SK-N-SH (cell line): ENCODE measurements at regions not wholly inside any gene's neighbourhood (a gene's known extent, or its start where the extent isn't known, plus 50 kb on each side); places are given as distances from the start of the nearest gene placed in this dataset.

Experiments used
- CTCF ChIA-PET: fragments of 300-600, 350-600 bp; formaldehyde crosslinking; extraction: SDS; loops from one replicate; lab custom pipeline; 2021; lab: Yijun Ruan, JAX
- POLR2A ChIA-PET: fragments of 350-600 bp; sonication (Branson Sonifier 250); formaldehyde crosslinking; extraction: SDS; loops from one replicate; lab custom pipeline; 2020; ENCODE audit warnings: antibody characterized with exemption, inconsistent platforms; lab: Yijun Ruan, JAX
- DNase-seq: peaks from one replicate; pipeline ENCODE4 v3.0.0; 2012
- H2AFZ ChIP-seq: fragments of 200-600 bp; sonication (generic); 2 replicates; pipeline ENCODE4 v1.8.1; 2016; ENCODE audit warnings: antibody characterized with exemption, mild to moderate bottlenecking, low read depth
- H3F3A ChIP-seq: fragments of 200-600 bp; sonication (generic); replicated peaks from 2 replicates; pipeline ENCODE3; 2016; ENCODE audit warnings: antibody characterized with exemption, mild to moderate bottlenecking; ENCODE audit not compliant: insufficient read depth
- H3K27ac ChIP-seq, 2 experiments: fragments of 200-500 bp in 1 of 2; fragments of 200-600 bp in 1 of 2; sonication (Bioruptor generic) in 1 of 2; sonication (generic), shearing (Covaris generic) in 1 of 2; 2 replicates each; pipeline versions ENCODE4 v1.5.1 to v1.6.1; 2014 to 2016; ENCODE audit warnings: low read depth in 2 of 2, inconsistent platforms in 1 of 2, low read length in 1 of 2, mild to moderate bottlenecking in 1 of 2, mixed read lengths in 1 of 2
- H3K27me3 ChIP-seq: fragments of 200-600 bp; sonication (generic), shearing (Covaris generic); 2 replicates; pipeline ENCODE4 v1.6.1; 2016; ENCODE audit warnings: mixed run types; ENCODE audit not compliant: insufficient read depth
- H3K36me3 ChIP-seq, 2 experiments: fragments of 200-500 bp in 1 of 2; fragments of 200-600 bp in 1 of 2; sonication (Bioruptor generic) in 1 of 2; sonication (generic) in 1 of 2; replicated peaks in 1 of 2; 2 replicates each; pipeline versions ENCODE3 to v1.5.1; 2014 to 2016; ENCODE audit warnings: low read length in 1 of 2, mild to moderate bottlenecking in 1 of 2; ENCODE audit not compliant: insufficient read depth in 2 of 2, control insufficient read depth in 1 of 2
- H3K4me1 ChIP-seq, 2 experiments: fragments of 200-500 bp in 1 of 2; fragments of 200-600 bp in 1 of 2; sonication (Bioruptor generic) in 1 of 2; sonication (generic), shearing (Covaris generic) in 1 of 2; 2 replicates each; pipeline versions ENCODE4 v1.5.1 to v1.6.1; 2014 to 2016; ENCODE audit warnings: low read depth in 1 of 2, low read length in 1 of 2, mixed run types in 1 of 2; ENCODE audit not compliant: insufficient read depth in 2 of 2, control insufficient read depth in 1 of 2
- H3K4me2 ChIP-seq: fragments of 200-600 bp; sonication (generic), shearing (Covaris generic); 2 replicates; pipeline ENCODE4 v1.6.1; 2017; ENCODE audit warnings: mixed run types
- H3K4me3 ChIP-seq, 2 experiments: fragments of 200-500 bp in 1 of 2; fragments of 200-600 bp in 1 of 2; sonication (Bioruptor generic) in 1 of 2; sonication (generic), shearing (Covaris generic) in 1 of 2; 2 replicates each; pipeline versions ENCODE4 v1.5.1 to v1.8.1; 2014 to 2016; ENCODE audit warnings: low read depth in 2 of 2, inconsistent platforms in 1 of 2, low read length in 1 of 2, mild to moderate bottlenecking in 1 of 2, mixed read lengths in 1 of 2, moderate library complexity in 1 of 2
- H3K79me2 ChIP-seq: fragments of 200-600 bp; sonication (generic); 2 replicates; pipeline ENCODE4 v1.8.1; 2017; ENCODE audit warnings: mild to moderate bottlenecking; ENCODE audit not compliant: insufficient read depth
- H3K9ac ChIP-seq: fragments of 200-600 bp; sonication (generic); 2 replicates; pipeline ENCODE4 v1.6.1; 2017; ENCODE audit warnings: mixed run types
- H3K9me2 ChIP-seq: fragments of 200-600 bp; sonication (generic); 2 replicates; pipeline ENCODE4 v1.6.1; 2017; ENCODE audit warnings: mixed run types
- H3K9me3 ChIP-seq: fragments of 200-600 bp; sonication (generic); 2 replicates; pipeline ENCODE4 v1.6.1; 2017; ENCODE audit warnings: mixed run types, mild to moderate bottlenecking, moderate library complexity
- H4K20me1 ChIP-seq: fragments of 200-600 bp; sonication (generic); 2 replicates; pipeline ENCODE4 v1.6.1; 2017; ENCODE audit warnings: mild to moderate bottlenecking, mixed run types; ENCODE audit not compliant: insufficient read depth
- CHD2 ChIP-seq: fragments of 150-350 bp; IDR thresholded peaks from 2 replicates; pipeline ENCODE4 v1.6.1; 2018; ENCODE audit warnings: low read length; ENCODE audit not compliant: partially characterized antibody
- CTCF ChIP-seq: fragments of 200-600 bp; sonication (generic); IDR thresholded peaks from 2 replicates; pipeline ENCODE4 v1.6.1; 2017; ENCODE audit warnings: antibody characterized with exemption, mild to moderate bottlenecking, moderate library complexity
- FOSL2 ChIP-seq: IDR thresholded peaks from 2 replicates; pipeline ENCODE4 v1.4.0; 2012; ENCODE audit warnings: low read depth, mild to moderate bottlenecking, moderate library complexity, borderline replicate concordance
- FOXM1 ChIP-seq: IDR thresholded peaks from 2 replicates; pipeline ENCODE4 v1.4.0; 2012; ENCODE audit warnings: low read depth, mild to moderate bottlenecking
- MXI1 ChIP-seq: IDR thresholded peaks from 2 replicates; pipeline ENCODE4 v1.6.1; 2012; ENCODE audit warnings: mild to moderate bottlenecking, low read depth, low read length, improper control_type of control experiment
- NFIC ChIP-seq: IDR thresholded peaks from 2 replicates; pipeline ENCODE4 v1.4.0; 2012; ENCODE audit warnings: borderline replicate concordance
- NRF1 ChIP-seq: IDR thresholded peaks from 2 replicates; pipeline ENCODE4 v1.6.1; 2012; ENCODE audit warnings: low read depth, mild to moderate bottlenecking, low read length
- RCOR1 ChIP-seq: fragments of 150-350 bp; IDR thresholded peaks from 2 replicates; pipeline ENCODE4 v1.6.1; 2017; ENCODE audit warnings: antibody characterized with exemption, low read length
- RXRA ChIP-seq: IDR thresholded peaks from 2 replicates; pipeline ENCODE4 v1.4.0; 2012; ENCODE audit warnings: low read depth, mild to moderate bottlenecking, borderline replicate concordance
- SIN3A ChIP-seq: IDR thresholded peaks from 2 replicates; pipeline ENCODE4 v1.6.1; 2012; ENCODE audit warnings: low read depth, mild to moderate bottlenecking, low read length, moderate library complexity, borderline replicate concordance
- TEAD4 ChIP-seq: IDR thresholded peaks from 2 replicates; pipeline ENCODE4 v1.4.0; 2012; ENCODE audit warnings: mild to moderate bottlenecking, borderline replicate concordance; ENCODE audit not compliant: insufficient read depth
- YY1 ChIP-seq: IDR thresholded peaks from 2 replicates; pipeline ENCODE4 v1.4.0; 2012; ENCODE audit warnings: low read depth, mild to moderate bottlenecking
- WGBS: methylation state at CpG from one replicate; pipeline ENCODE4 v1.1.6; 2017; ENCODE audit warnings: low lambda C conversion rate; 5-methylcytosine and 5-hydroxymethylcytosine counted together
- TF ChIP-seq, protein P1 (sequence below): fragments of 150-350 bp; IDR thresholded peaks from 2 replicates; pipeline ENCODE4 v1.6.1; 2017; ENCODE audit warnings: antibody characterized with exemption, low read length, low read depth, borderline replicate concordance

GRCh38 chr16:8516471-8516870 lies 73.8 kb downstream of the TMEM114 start:
- ChIA-PET CTCF (interaction anchor here (1.1 kb wide), 1 partner anchor 51 kb away, joined by 3 read pairs; no protein-coding TSS in a partner anchor), POLR2A (no interaction called here)
- H3K4me3 ChIP-seq, result no peak overlapping the region
- H3K27ac ChIP-seq, result no peak overlapping the region
- TF ChIP-seq RCOR1, result no peak
- no peak for TF ChIP-seq TEAD4
- TF ChIP-seq YY1, result no peak
- TF ChIP-seq CTCF, result no peak
- TF ChIP-seq CHD2, result no peak
- no peak for TF ChIP-seq FOSL2
- no peak for TF ChIP-seq FOXM1
- TF ChIP-seq NFIC, result no peak
- no peak for TF ChIP-seq RXRA
- no peak for TF ChIP-seq SIN3A
- TF ChIP-seq, protein P1, sequence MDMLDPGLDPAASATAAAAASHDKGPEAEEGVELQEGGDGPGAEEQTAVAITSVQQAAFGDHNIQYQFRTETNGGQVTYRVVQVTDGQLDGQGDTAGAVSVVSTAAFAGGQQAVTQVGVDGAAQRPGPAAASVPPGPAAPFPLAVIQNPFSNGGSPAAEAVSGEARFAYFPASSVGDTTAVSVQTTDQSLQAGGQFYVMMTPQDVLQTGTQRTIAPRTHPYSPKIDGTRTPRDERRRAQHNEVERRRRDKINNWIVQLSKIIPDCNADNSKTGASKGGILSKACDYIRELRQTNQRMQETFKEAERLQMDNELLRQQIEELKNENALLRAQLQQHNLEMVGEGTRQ, result no peak
- TF ChIP-seq MXI1, result no peak
- WGBS, result 51% methylated on average over 3 of the region's 3 CpGs
- H3K4me1 ChIP-seq, result peaks cover 0 to 6% of the 10 kb centered on the region in 2 experiments; a peak in 1 of 4 replicates
- H3K79me2 ChIP-seq, result no peaks in the 10 kb centered on the region
- H4K20me1 ChIP-seq, result no peaks in the 10 kb centered on the region
- H3F3A ChIP-seq, result no peaks in the 10 kb centered on the region
- no peaks in the 10 kb centered on the region for H3K9me2 ChIP-seq
- no peaks in the 10 kb centered on the region for H3K36me3 ChIP-seq
- no peak overlapping the region for H2AFZ ChIP-seq
- no peaks in the 10 kb centered on the region for H3K9me3 ChIP-seq
- no peak for DNase-seq
- H3K9ac ChIP-seq, result no peak overlapping the region
- no peaks in the 10 kb centered on the region for H3K27me3 ChIP-seq
- no peak overlapping the region for H3K4me2 ChIP-seq

DNA sequence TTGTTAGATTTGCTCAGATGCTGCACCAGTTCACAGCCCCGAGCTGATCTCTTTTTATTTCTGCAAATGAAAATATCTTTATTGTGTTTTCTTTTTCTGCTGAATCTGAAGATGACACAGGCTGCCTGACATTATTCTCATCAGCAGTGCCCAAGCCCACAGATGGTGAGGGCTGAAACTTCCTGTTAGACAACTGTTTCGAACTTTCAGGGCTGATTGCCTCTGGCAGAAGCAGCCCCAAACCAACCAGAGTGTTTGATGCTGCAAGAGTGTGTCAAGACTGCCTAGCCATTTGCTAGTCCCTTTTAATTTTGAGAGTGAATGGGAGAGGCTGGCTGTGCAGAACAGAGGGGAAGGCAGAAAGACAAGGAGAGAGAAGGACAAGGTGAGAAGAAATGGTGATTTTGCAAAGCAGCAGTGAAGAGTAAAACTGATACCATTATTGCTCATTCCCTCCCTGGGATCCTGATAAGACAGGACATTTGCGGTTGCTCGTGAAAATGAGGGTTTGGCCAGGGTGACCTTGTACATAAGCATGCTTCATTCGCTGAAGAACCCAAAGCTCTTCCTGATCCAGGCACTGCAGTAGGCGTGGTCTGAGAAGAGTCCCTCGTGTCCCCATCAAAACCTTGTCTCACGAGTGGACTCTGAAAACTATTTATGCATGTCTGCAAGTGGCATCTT lies 77.2 kb downstream of the TMEM114 start:
- no peak overlapping the region for H3K9ac ChIP-seq
- peaks cover 0 to 12% of the 10 kb centered on the region in 2 experiments; a peak in 2 of 4 replicates for H3K4me1 ChIP-seq
- no peaks in the 10 kb centered on the region for H3K79me2 ChIP-seq
- no peak for DNase-seq
- no peaks in the 10 kb centered on the region for H3K27me3 ChIP-seq
- no peak overlapping the region for H3K27ac ChIP-seq
- H3K4me2 ChIP-seq, result no peak overlapping the region
- 25% methylated on average over 8 of the region's 8 CpGs for WGBS
- no peaks in the 10 kb centered on the region for H3F3A ChIP-seq
- no peaks in the 10 kb centered on the region for H3K9me2 ChIP-seq
- H4K20me1 ChIP-seq, result no peaks in the 10 kb centered on the region
- no peaks in the 10 kb centered on the region for H3K9me3 ChIP-seq
- ChIA-PET CTCF (no interaction called here), POLR2A (no interaction called here)
- H3K36me3 ChIP-seq, result no peaks in the 10 kb centered on the region
- H2AFZ ChIP-seq, result no peak overlapping the region
- no peak for TF ChIP-seq NRF1
- H3K4me3 ChIP-seq, result no peak overlapping the region
